Central memory CD8-positive, alpha-beta T cell (primary cell): ENCODE measurements at regions not wholly inside any gene's neighbourhood (a gene's known extent, or its start where the extent isn't known, plus 50 kb on each side); places are given as distances from the start of the nearest gene placed in this dataset.

Source experiments
- ATAC-seq: fragments of 150-1000 bp; cut with Tn5 transposase; replicated peaks from 2 replicates; pipeline ENCODE4 v1.10.0; 2022; ENCODE audit warnings: mild to moderate bottlenecking, moderate FRiP score, moderate number of reproducible peaks; ENCODE audit not compliant: poor library complexity, severe bottlenecking; ENCODE audit errors: extremely low read depth
- DNase-seq, 2 donors: peaks; one replicate each; pipeline ENCODE4 v3.0.0; 2021; ENCODE audit warnings: low spot score in 2 of 2
- H3K27ac Mint-ChIP-seq: one replicate; pipeline ENCODE4 v1.8.0; 2022; ENCODE audit warnings: low read depth, mild to moderate bottlenecking, moderate library complexity, mixed read lengths
- H3K27me3 Mint-ChIP-seq: one replicate; pipeline ENCODE4 v1.8.0; 2022; ENCODE audit warnings: mixed read lengths
- H3K36me3 Mint-ChIP-seq: one replicate; pipeline ENCODE4 v1.8.0; 2022; ENCODE audit warnings: mild to moderate bottlenecking, moderate library complexity, mixed read lengths; ENCODE audit not compliant: insufficient read depth
- H3K4me1 Mint-ChIP-seq: one replicate; pipeline ENCODE4 v1.8.0; 2022; ENCODE audit warnings: mixed read lengths
- H3K4me3 Mint-ChIP-seq: one replicate; pipeline ENCODE4 v1.8.0; 2022; ENCODE audit warnings: mild to moderate bottlenecking, moderate library complexity, mixed read lengths
- H3K9me3 Mint-ChIP-seq: one replicate; pipeline ENCODE4 v1.8.0; 2022; ENCODE audit warnings: mixed read lengths

- Mint-ChIP-seq H3K36me3 (no peaks in the 10 kb centered on the region), H3K4me3 (no peak overlapping the region), H3K27ac (no peak overlapping the region), H3K9me3 (no peaks in the 10 kb centered on the region), H3K27me3 (peaks cover 9% of the 10 kb centered on the region), H3K4me1 (no peaks in the 10 kb centered on the region)
- ATAC-seq = no peak
- no peak for DNase-seq
Observed at GRCh38 chr2:75810611-75811330, 100.1 kb upstream of the GCFC2 start.

GRCh38 chr2:75808793-75809535 is 98.2 kb upstream of the GCFC2 start:
- Mint-ChIP-seq H3K4me1 (no peaks in the 10 kb centered on the region), H3K36me3 (no peaks in the 10 kb centered on the region), H3K9me3 (no peaks in the 10 kb centered on the region), H3K4me3 (no peak overlapping the region), H3K27ac (no peak overlapping the region), H3K27me3 (no peaks in the 10 kb centered on the region)
- ATAC-seq (no peak), DNase-seq (no peak)

GRCh38 chr2:75807992-75808391 is 97.3 kb upstream of the GCFC2 start:
- H3K36me3 Mint-ChIP-seq = no peaks in the 10 kb centered on the region
- no peaks in the 10 kb centered on the region for H3K4me1 Mint-ChIP-seq
- DNase-seq = no peak
- H3K27me3 Mint-ChIP-seq = no peaks in the 10 kb centered on the region
- no peak overlapping the region for H3K4me3 Mint-ChIP-seq
- no peaks in the 10 kb centered on the region for H3K9me3 Mint-ChIP-seq
- H3K27ac Mint-ChIP-seq = no peak overlapping the region
- ATAC-seq = no peak

- Mint-ChIP-seq H3K9me3 (no peaks in the 10 kb centered on the region), H3K4me1 (no peaks in the 10 kb centered on the region), H3K4me3 (no peak overlapping the region), H3K36me3 (no peaks in the 10 kb centered on the region), H3K27ac (no peak overlapping the region), H3K27me3 (peaks cover 6% of the 10 kb centered on the region)
- DNase-seq = no peak
- ATAC-seq = no peak
Observed at GRCh38 chr2:75801234-75801982, 90.7 kb upstream of the GCFC2 start.

GRCh38 chr2:75800456-75800855 is 89.7 kb upstream of the GCFC2 start:
- Mint-ChIP-seq H3K27me3 (peaks cover 9% of the 10 kb centered on the region), H3K9me3 (no peaks in the 10 kb centered on the region), H3K27ac (no peak overlapping the region), H3K4me1 (no peaks in the 10 kb centered on the region), H3K4me3 (no peak overlapping the region), H3K36me3 (no peaks in the 10 kb centered on the region)
- DNase-seq (no peak), ATAC-seq (no peak)

- H3K27ac Mint-ChIP-seq = no peak overlapping the region
- H3K9me3 Mint-ChIP-seq = no peaks in the 10 kb centered on the region
- no peaks in the 10 kb centered on the region for H3K4me1 Mint-ChIP-seq
- H3K4me3 Mint-ChIP-seq = no peak overlapping the region
- peaks cover 9% of the 10 kb centered on the region for H3K27me3 Mint-ChIP-seq
- ATAC-seq (no peak), DNase-seq (no peak)
- H3K36me3 Mint-ChIP-seq = no peaks in the 10 kb centered on the region
Observed at GRCh38 chr2:75799859-75800258, 89.1 kb upstream of the GCFC2 start.

GRCh38 chr2:75798569-75798968 is 87.9 kb upstream of the GCFC2 start:
- DNase-seq (no peak), ATAC-seq (no peak)
- Mint-ChIP-seq H3K4me1 (no peaks in the 10 kb centered on the region), H3K4me3 (no peak overlapping the region), H3K9me3 (no peaks in the 10 kb centered on the region), H3K27ac (no peak overlapping the region), H3K36me3 (no peaks in the 10 kb centered on the region), H3K27me3 (peaks cover 9% of the 10 kb centered on the region)

- Mint-ChIP-seq H3K9me3 (no peaks in the 10 kb centered on the region), H3K36me3 (peaks cover 2% of the 10 kb centered on the region), H3K4me3 (no peak overlapping the region), H3K27me3 (peaks cover 14% of the 10 kb centered on the region), H3K4me1 (no peaks in the 10 kb centered on the region), H3K27ac (no peak overlapping the region)
- ATAC-seq (no peak), DNase-seq (no peak)
Observed at GRCh38 chr2:75792996-75793395, 82.3 kb upstream of the GCFC2 start.

GRCh38 chr2:75792146-75792545 is 81.4 kb upstream of the GCFC2 start:
- Mint-ChIP-seq H3K36me3 (peaks cover 2% of the 10 kb centered on the region), H3K9me3 (no peaks in the 10 kb centered on the region), H3K4me3 (no peak overlapping the region), H3K27me3 (peaks cover 16% of the 10 kb centered on the region), H3K27ac (no peak overlapping the region), H3K4me1 (no peaks in the 10 kb centered on the region)
- ATAC-seq = no peak
- no peak for DNase-seq

- ATAC-seq (no peak), DNase-seq (no peak)
- Mint-ChIP-seq H3K4me3 (no peak overlapping the region), H3K4me1 (no peaks in the 10 kb centered on the region), H3K36me3 (peaks cover 2% of the 10 kb centered on the region), H3K27ac (no peak overlapping the region), H3K27me3 (peaks cover 7% of the 10 kb centered on the region), H3K9me3 (no peaks in the 10 kb centered on the region)
Observed at GRCh38 chr2:75790814-75791467, 80.2 kb upstream of the GCFC2 start.

GRCh38 chr2:75790121-75790813 is 79.6 kb upstream of the GCFC2 start:
- H3K27ac Mint-ChIP-seq = no peak overlapping the region
- H3K36me3 Mint-ChIP-seq = peaks cover 2% of the 10 kb centered on the region
- H3K4me3 Mint-ChIP-seq = no peak overlapping the region
- peaks cover 7% of the 10 kb centered on the region for H3K27me3 Mint-ChIP-seq
- DNase-seq (no peak), ATAC-seq (no peak)
- no peaks in the 10 kb centered on the region for H3K4me1 Mint-ChIP-seq
- H3K9me3 Mint-ChIP-seq = no peaks in the 10 kb centered on the region

GRCh38 chr2:75788902-75789301 is 78.2 kb upstream of the GCFC2 start:
- ATAC-seq = no peak
- Mint-ChIP-seq H3K36me3 (peaks cover 2% of the 10 kb centered on the region), H3K9me3 (no peaks in the 10 kb centered on the region), H3K27ac (no peak overlapping the region), H3K27me3 (peaks cover 7% of the 10 kb centered on the region), H3K4me1 (no peaks in the 10 kb centered on the region), H3K4me3 (no peak overlapping the region)
- no peak for DNase-seq
